Umbilical cord (tissue), 1 donor: ENCODE measurements at regions not wholly inside any gene's neighbourhood (a gene's known extent, or its start where the extent isn't known, plus 50 kb on each side); places are given as distances from the start of the nearest gene placed in this dataset.
"Not testable (repeated sequence)": the region's sequence is repeated elsewhere in the genome, so short reads cannot be mapped to it uniquely, and the experiment has no call there.

Experiments used
- DNase-seq: peaks from one replicate; pipeline ENCODE4 v3.0.0-alpha.2; 2015; ENCODE audit warnings: low spot score

DNA sequence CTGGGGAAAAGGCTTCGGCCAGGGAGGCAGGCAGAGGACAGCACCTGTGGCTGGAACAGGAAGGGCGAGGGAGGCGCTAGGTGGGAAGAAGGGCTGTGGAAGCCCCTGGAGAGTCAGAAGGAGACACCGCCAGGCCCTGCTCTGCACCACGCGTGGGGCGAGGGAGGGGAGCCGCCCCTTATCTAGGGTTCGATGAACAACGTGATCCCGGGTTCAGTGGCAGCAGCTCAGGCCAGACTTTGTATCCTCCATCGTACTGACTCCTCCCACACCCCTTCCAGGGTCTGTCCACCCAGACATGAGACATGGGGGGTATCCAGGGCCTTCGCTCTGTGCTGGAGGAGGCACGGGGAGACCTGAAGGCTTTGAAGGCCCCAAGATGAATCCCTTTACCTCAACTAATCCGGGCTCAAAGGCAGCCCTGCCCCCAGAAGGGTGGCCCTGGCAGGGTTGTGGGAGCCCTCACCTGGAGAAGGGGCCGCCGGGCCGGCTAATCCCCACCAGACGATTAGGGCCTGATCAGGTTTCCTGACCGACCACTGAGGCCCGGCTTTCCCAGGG lies 110.8 kb downstream of the PDGFA start:
- DNase-seq = no peak

DNA sequence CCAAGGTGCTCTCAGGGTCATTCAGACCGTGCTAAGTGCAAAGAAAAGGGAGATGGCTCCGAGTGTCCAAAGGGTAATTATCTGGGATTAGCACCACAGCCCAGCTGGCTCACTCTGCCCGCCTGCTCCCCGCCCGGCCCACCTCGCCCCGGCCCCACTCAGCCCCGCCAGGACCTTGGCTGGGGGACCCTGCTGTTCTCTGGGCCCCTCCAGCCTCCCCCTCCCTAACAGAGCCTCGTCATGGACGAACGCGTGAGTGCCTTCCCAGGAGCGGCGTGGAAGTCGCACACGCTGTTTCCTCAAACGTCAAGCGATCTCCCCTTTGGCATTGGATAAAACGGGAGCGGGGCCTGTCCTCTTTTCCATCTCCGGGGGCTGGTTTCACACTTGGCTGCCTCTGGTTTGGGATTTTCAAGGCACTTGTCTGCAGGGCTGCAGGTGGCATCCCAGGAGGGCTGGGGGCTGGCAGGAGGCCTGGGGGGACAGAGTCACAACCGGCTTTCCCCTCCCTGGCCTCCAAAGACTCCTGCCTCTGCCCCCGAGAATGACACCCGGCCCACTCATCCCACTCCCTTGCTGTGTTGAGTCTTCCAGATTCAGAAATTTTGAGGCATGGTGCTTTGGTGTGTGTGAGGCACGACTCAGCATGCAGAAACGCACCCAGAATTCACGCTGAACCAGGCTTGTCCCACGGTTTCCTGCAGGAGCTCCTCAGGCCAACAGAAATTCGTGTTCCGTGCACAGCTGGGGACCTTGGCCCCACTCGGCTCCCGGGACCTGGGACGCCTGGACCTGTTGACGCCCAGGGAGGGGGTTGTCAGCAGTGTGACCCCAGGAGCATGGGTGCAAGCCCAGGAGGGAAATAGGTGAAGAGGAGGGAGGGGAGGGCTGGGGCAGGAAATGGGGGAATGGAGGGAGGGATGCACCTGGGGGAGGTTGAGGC lies 110.0 kb downstream of the PDGFA start:
- no peak for DNase-seq

DNA sequence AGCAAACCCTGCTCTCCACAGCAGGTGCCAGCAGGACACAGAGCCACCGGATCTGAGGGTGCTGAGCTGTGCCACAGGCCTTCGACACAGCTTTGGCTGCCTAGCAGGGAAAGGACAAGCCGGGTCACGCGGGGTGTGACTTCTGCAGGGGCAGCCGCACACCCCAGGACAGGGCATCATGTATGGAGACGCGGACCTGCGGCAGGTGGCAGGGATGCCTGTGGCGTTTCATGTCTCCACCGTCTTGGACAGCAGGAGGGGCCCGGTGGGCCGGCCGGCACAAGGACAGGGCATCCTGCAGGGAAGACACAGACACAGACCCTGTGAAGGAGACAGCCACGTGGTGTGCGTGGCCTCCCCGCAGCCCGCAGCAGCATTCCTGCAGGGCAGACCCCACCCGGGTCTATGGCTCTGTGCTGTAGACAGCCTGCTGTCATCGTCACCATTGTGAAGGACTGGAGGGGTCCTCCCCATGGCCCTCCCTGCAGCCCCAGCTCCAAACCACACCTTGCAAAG lies 109.2 kb downstream of the PDGFA start:
- no peak for DNase-seq

DNA sequence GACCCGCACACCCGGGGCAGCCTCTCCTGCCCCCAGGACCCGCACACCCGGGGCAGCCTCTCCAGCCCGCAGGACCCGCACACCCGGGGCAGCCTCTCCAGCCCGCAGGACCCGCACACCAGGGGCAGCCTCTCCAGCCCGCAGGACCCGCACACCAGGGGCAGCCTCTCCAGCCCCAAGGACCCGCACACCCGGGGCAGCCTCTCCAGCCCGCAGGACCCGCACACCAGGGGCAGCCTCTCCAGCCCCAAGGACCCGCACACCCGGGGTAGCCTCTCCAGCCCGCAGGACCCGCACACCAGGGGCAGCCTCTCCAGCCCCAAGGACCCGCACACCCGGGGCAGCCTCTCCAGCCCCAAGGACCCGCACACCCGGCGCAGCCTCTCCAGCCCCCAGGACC lies 108.5 kb downstream of the PDGFA start:
- not testable (repeated sequence) for DNase-seq

DNA sequence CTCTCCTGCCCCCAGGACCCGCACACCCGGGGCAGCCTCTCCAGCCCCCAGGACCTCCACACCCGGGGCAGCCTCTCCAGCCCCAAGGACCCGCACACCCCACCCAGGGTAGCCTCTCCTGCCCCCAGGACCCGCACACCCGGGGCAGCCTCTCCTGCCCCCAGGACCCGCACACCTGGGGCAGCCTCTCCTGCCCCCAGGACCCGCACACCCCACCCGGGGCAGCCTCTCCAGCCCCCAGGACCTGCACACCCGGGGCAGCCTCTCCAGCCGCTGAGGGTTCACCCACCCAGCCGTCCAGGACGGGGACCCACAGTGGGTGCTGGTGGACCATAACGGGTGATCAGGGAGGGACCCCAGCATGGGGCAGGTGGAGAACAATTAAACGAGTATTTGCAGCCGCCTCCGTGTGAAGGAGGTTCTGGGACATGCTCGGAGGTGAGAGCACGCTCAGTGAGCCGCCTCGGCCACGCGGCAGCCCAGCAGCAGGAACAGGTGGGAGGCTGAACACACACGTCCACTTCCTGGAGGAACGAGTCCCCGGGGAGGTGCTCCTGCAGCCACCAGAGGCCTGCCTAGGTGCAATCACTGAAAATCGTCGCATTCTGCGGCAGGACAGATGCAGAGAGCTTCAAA lies 107.9 kb downstream of the PDGFA start:
- DNase-seq = no peak

DNA sequence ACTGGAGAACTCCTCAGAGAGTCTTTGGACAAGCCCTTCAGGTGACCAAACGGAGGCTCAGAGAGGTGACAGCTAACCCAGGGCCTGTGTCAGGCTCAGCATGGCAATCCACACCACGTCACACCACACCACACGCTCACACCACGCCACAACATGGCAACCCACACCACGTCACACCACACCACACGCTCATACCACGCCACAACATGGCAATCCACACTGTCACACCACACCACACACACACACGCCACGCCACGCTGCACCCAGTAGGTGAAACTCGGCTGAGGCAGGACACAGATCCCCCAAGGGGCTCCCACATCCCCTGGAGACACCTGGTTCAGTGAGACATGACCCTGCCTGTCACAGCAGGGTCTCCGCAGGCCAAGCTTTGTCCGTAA lies 107.3 kb downstream of the PDGFA start:
- DNase-seq = no peak

DNA sequence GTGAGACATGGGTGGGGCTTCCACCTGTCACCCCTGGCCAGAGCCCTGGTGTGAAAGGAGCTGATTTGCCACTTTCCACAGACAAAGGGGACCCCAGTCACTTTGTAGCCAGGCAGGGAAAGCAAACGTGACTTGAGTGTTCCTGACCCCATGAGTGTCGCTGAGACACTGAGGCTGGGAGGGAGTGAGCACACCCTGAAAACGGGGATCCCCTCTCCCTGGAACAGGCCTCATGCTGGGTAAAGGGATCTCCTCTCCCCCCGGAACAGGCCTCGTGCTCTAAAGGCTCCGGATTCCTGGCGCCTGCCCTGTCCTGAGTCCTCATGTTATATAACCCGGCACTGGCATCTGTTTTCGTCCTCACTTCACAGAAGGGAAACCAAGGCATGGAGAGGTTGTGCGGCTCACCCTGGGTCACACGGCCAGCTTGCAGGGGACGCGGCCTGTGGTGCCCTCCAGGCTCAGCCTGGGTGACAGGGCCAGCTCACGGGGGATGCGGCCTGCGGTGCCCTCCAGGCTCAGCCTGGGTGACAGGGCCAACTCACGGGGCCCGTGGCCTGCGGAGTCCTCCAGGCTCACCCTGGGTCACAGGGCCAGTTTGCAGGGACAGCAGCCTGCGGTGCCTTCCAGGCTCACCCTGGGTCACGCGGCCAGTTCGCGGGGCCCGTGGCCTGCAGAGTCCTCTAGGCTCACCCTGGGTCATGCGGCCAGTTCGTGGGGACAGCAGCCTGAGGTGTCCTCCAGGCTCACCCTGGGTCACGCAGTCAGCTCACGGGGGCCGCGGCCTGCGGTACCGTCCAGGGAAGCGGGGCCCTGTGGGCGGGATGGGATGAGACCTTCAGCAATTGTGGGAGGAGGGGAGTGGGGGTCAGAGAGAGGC lies 104.7 kb downstream of the PDGFA start:
- no peak for DNase-seq

DNA sequence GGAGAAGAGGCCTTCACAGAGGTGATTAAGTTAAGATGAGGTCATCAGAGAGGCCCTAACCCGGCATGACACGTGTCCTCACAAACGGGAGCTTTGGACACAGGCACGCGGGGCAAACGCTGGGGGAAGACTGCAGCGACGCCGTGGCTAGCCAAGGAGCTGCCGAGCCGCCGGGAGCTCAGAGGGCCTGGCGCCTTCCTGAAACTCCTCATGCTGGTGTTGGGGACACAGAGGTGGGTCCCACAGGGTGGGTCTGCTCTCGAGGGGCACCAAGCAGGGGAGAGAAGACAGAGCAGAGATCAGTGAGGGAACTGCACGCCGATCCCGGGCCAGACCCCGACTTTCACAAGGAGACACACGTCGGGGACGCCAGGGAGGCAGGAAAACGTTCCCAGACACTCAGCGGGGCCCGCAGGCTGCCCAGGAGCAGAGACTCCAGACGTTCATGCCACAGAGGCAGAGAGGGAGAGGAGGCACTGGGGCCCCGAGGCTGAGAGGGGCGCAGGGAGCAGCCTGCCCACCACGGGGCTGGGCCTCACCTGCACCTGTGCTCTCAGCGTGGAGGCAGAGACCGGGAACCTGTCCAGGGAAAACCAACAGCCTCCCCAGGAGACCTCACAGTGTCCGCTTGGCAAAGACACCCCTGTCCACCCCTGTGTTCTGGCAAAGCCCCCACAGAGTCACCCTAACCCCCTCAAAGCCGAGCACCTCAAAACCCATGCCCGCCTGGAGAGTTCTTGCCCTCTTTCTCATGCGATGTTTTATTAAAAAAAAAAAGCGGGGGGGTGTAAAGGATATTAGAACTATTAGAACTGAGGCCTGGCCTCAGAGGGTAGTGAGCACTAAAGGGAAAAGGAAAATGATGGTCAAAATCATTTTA lies 103.8 kb downstream of the PDGFA start:
- DNase-seq = no peak

DNA sequence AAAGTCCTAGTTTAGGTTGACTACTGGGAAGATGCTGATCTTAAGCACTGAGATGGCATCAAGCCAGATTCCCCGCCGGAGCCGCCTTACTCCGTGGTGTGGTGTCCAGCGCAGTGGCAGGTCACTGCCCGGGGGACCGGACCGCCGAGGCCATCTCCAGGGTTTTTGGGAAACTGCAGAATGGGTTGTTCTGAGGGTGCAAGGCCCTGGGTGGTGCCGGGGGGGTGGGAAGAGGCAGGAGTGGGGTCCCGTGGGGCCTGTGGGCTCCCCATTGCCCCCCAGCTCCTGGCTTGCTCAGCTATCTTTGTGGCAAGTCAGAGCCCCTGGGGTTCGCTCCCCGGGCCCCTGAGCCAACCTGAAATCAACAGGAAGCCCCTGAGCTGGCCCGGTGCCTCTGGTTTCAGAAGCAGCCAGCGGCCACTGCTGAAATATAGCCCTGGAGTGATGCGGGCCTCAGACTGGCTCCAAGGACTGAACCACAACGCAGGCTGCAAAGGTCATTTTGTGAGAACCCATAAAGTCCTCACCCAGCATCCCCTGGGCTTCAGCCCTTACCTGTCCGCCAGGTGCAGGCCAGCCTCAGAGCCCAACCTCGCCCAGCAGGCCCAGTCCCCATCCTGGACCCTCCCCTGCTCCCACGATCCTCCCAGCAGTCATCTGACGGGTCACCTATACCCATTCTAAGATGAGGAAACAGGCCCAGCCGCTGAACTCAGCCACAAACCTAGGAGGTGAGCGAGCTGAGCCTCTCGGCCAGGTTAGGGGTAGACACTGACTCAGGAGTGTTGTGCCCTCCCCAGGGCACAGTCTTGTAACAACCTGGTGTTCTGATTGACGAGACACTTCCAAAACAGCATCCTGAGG lies 102.7 kb downstream of the PDGFA start:
- DNase-seq = no peak

DNA sequence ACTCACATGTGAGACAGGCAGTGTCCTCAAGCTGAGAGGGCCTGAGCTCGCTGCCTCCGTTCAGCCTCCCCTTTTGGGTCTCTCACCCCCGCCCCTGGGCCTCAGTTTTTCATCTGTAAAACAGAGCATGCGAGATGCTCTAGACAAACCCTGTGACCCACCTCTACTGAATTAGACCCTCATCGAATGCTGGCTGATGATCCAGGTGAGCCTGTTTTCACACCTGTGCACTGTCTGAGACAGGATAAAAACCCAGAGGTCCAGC lies 102.1 kb downstream of the PDGFA start:
- no peak for DNase-seq

DNA sequence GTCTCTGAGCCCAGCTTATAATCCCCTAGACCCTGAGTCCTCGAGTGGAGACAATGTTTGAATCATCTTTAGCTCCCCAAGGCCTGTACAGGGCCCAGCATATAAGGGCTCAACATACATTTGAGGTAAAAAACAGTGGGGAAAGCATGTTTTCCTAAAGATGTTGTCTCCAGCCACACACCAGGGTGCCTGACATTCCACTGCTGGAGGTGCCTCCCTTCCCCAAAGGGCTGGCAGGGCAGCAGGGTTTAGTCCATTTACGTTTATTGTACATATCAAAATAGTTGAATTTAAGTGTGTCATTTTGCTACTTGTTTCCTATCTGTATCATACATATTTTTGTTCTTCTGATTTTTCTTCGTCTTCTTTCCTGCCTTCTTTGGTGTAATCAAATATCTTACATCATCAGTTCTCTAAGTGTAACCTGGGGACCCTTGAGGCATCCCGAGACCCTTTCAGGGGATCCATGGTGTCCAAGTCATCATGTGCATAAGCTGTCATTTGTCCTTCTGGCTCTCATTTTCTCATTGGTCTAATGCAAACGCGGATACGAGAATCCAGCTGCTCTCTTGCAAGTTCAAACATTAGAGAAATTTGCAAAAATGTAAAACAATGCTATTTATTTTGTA lies 101.6 kb downstream of the PDGFA start:
- DNase-seq = no peak

DNA sequence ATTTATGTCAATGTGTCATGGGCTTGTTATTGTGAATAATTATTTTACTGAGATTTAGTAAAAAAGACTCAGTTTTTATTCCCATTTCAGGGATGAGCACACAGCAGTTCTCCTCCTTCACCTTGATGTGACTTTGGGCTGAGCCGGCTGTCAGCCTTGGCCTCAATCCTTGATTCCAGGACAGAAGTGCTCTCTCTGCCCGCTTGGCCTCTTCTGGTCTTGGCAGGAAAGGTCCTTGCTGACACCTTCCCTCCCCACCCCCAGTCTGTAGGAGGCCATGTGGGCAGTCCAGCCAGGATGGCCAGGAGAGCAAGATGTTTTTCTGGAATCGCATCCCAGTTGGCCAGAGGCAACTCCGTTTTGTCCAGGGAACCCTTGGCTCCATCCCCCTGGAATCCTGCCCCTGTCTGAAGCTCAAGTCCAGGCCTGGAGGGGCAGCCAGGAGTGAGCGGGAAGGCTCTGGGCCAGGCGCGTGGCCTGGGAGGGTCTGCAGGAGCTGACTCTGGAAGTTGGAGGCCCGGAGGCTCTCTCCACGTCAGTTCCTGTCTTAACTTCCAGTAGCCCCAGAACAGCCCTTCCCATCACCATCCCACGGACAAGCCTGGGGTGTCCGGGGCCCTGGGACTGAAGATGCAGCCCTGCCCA lies 100.9 kb downstream of the PDGFA start:
- DNase-seq = no peak

DNA sequence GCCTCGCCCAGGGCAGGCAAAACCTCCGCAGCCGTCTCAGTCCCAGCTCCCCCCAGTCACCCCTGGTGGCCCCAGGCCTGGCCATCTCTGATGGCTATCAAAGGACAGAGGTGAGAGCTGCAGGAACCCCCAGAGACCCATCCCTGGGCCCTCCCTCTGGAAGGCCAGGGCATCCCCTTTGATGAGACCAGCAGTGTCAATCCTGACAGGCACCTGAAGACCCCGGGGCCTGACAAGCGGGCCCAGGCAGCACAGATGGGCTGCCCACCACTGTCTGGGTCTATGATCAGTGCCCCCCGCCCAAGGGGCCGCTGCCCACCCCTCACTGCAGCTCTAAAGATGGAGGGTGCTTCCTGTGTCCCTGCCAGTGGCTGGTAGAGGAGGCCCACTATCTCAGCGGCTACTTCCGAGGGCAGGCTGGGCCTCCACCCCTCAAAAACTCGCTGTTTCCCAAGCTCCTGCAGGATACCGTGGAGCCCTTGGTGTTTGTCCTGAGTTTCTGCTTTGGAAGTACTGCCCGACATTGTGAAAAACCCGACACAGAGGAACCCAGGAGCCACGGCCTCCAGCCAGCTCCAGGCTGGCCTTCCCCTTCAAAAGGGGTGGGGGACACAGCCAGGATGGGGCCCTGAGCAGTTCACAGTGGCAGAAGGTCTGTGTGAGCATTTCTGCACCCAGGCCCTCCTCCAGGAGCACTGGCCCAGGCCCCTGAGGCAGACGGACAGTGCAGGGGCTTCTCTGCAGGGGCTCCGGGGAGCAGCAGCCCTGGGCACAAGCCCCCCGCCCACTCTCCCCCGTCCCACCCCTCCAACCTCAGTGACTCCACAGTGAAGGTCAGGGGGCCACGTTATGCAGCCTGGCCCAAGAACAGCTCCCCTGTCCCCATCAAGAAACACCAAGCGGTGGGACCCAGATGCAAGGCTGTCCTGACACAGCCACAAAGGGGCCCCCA lies 99.2 kb downstream of the PDGFA start:
- DNase-seq = no peak

DNA sequence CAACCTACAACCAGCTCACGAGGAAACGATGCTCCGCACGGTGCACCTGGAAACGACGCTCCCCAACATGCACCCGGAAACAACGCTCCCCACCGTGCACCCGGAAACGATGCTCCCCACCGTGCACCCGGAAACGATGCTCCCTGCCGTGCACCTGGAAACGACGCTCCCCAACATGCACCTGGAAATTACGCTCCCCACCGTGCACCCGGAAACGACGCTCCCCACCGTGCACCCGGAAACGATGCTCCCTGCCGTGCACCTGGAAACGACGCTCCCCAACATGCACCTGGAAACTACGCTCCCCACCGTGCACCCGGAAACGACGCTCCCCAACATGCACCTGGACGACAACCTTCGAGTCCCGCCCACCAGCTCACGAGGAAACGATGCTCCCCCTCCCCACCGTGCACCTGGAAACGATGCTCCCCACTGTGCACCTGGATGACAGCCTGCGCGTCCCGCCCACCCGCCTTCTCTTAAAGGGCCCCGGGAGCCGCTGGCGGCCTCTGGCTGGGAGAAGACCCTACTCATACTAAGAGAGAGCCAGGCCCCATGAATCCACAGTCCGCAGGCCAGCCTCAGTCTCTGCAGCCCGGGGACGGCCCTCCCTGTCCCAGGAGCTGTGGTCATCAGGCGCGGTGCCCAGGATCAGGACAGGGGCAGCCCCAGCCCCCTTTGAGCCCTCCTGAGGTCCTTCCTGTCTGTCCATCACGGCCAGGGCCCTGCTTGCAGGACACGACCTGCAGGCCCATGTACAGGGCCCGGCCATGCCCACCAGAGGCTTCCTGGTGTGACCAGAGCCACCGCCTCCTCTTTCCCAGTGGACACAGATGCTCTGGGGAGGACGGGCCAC lies 98.3 kb downstream of the PDGFA start:
- no peak for DNase-seq

DNA sequence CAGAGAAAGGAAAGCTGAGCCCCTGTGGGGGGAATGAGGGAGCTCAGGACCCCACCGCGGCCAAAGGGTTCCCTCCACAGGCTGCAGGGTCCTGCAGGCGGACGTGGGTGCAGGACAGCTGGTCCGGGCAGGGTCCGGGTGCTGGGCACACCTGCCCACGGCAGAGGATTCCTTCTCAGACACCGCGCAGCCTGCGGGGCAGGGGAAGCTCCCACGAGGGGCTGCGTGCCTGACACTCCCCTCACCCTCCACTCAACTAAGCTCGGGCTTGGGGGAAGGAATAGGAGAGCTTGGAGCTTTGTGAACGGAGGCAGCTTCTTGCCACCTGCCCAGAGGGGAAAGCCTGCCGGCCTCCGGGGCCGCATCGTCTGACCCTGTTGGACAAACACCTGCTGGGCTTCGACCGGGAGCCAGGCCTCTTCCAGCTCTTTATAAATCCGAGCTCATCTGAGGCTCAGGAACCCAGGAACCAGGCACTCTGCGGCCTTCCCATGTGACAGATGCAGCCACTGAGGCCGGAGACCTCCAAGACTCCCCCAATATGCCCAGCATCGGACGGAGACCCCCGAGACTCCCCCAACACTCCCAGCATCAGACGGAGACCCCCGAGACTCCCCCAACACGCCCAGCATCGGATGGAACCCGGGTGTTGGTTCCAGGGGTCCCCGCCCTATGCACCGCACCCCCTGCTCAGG lies 97.3 kb downstream of the PDGFA start:
- DNase-seq = no peak

DNA sequence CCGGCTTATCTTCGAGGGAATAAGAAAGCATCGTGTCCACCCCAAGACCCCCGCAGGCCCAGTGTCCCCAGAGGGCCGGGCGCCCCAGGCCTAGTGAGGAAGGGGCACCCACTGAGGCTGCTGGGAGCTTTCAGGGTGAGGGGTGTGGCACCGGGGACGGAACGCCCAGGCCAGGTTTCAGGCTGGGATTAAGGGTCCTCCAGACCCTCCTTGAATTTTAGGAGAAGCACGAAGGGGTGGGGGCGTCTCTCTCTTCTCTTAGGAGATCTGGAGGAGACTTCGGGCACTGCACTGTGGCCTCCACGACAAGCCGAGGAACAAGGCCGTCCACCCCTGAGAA lies 96.8 kb downstream of the PDGFA start:
- DNase-seq = no peak
